HG02763 (cell line): ENCODE measurements at regions not wholly inside any gene's neighbourhood (a gene's known extent, or its start where the extent isn't known, plus 50 kb on each side); places are given as distances from the start of the nearest gene placed in this dataset.

Experiments
- ATAC-seq: cut with Tn5 transposase; IDR thresholded peaks from one replicate; pipeline ENCODE4 v1.9.1; 2021; ENCODE audit warnings: mild to moderate bottlenecking, moderate library complexity; ENCODE audit not compliant: unreplicated experiment

- no peak for ATAC-seq
Measured at GRCh38 chr16:49027420-49027819, 254.2 kb downstream of the CBLN1 start.

GRCh38 chr16:49026566-49027181 lies 255.0 kb downstream of the CBLN1 start:
- ATAC-seq, result no peak

GRCh38 chr16:49024896-49025295 lies 256.7 kb downstream of the CBLN1 start:
- no peak for ATAC-seq

- ATAC-seq, result no peak
Measured at GRCh38 chr16:49024016-49024415, 257.6 kb downstream of the CBLN1 start.

GRCh38 chr16:49023050-49023449 lies 258.6 kb downstream of the CBLN1 start:
- ATAC-seq, result no peak

- no peak for ATAC-seq
Measured at GRCh38 chr16:49022351-49022963, 259.2 kb downstream of the CBLN1 start.

- no peak for ATAC-seq
Measured at GRCh38 chr16:49021136-49021535, 260.5 kb downstream of the CBLN1 start.

- no peak for ATAC-seq
Measured at GRCh38 chr16:49020436-49020835, 261.2 kb downstream of the CBLN1 start.

GRCh38 chr16:49019831-49020230 lies 261.8 kb downstream of the CBLN1 start:
- no peak for ATAC-seq

- ATAC-seq, result no peak
Measured at GRCh38 chr16:49019081-49019633, 262.5 kb downstream of the CBLN1 start.

GRCh38 chr16:49018259-49018931 lies 263.2 kb downstream of the CBLN1 start:
- ATAC-seq, result no peak

- no peak for ATAC-seq
Measured at GRCh38 chr16:49017501-49017900, 264.1 kb downstream of the CBLN1 start.

- no peak for ATAC-seq
Measured at GRCh38 chr16:49016461-49016860, 265.2 kb downstream of the CBLN1 start.

- no peak for ATAC-seq
Measured at GRCh38 chr16:49015225-49015592, 266.4 kb downstream of the CBLN1 start.

- no peak for ATAC-seq
Measured at GRCh38 chr16:49014277-49015224, 267.1 kb downstream of the CBLN1 start.

GRCh38 chr16:49013727-49014080 lies 267.9 kb downstream of the CBLN1 start:
- no peak for ATAC-seq

- no peak for ATAC-seq
Measured at GRCh38 chr16:49012961-49013726, 268.5 kb downstream of the CBLN1 start.

- ATAC-seq, result no peak
Measured at GRCh38 chr16:49011901-49012300, 269.7 kb downstream of the CBLN1 start.

GRCh38 chr16:49010879-49011278 lies 270.8 kb downstream of the CBLN1 start:
- no peak for ATAC-seq

GRCh38 chr16:49010396-49010795 lies 271.2 kb downstream of the CBLN1 start:
- no peak for ATAC-seq
